Stimulated activated memory B cell treated with anti-CD40 and anti-IgM and Interleukin-4, amounts not matched to agents 10 μg/mL and 1 μg/mL and 100 μg/mL, for 72 hours (primary cell): ENCODE measurements at regions not wholly inside any gene's neighbourhood (a gene's known extent, or its start where the extent isn't known, plus 50 kb on each side); places are given as distances from the start of the nearest gene placed in this dataset.

Experiments used
- ATAC-seq: fragments of 150-1000 bp; cut with Tn5 transposase; 2 replicates; pipeline ENCODE4 v1.10.0; 2021
- H3K27ac Mint-ChIP-seq: one replicate; pipeline ENCODE4 v1.8.0; 2022; ENCODE audit warnings: mild to moderate bottlenecking, mixed read lengths
- H3K27me3 Mint-ChIP-seq: one replicate; pipeline ENCODE4 v1.8.0; 2022; ENCODE audit warnings: mixed read lengths
- H3K36me3 Mint-ChIP-seq: one replicate; pipeline ENCODE4 v1.8.0; 2022; ENCODE audit warnings: mixed read lengths
- H3K4me1 Mint-ChIP-seq: one replicate; pipeline ENCODE4 v1.8.0; 2022; ENCODE audit warnings: mixed read lengths
- H3K4me3 Mint-ChIP-seq: one replicate; pipeline ENCODE4 v1.8.0; 2022; ENCODE audit warnings: mild to moderate bottlenecking, moderate library complexity, mixed read lengths
- H3K9me3 Mint-ChIP-seq: one replicate; pipeline ENCODE4 v1.8.0; 2022; ENCODE audit warnings: mixed read lengths

DNA sequence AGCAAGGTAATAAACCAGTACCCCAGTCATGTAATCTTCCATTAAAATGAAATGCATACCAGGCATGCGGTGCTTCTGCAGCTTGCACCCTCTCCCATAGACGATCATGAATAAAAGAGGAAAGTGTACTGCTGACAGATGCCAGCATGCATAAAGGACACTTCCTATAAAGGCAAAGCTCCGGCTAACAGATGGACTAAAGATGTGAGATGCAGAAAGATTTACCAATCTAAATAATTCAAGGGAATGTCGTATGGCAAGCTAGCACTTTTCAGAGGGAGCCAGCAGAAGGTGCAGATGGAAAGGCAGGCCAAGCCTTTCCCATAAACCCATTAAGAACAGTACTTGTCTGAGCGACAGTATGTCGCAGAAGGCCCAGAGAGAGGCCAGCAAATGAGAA, 542.0 kb downstream of the NUF2 start:
- no peaks in the 10 kb centered on the region for H3K4me1 Mint-ChIP-seq
- H3K27me3 Mint-ChIP-seq: no peaks in the 10 kb centered on the region
- no peak overlapping the region for H3K4me3 Mint-ChIP-seq
- H3K9me3 Mint-ChIP-seq: peaks cover 5% of the 10 kb centered on the region
- H3K36me3 Mint-ChIP-seq: no peaks in the 10 kb centered on the region
- no peak for ATAC-seq
- H3K27ac Mint-ChIP-seq: no peak overlapping the region

DNA sequence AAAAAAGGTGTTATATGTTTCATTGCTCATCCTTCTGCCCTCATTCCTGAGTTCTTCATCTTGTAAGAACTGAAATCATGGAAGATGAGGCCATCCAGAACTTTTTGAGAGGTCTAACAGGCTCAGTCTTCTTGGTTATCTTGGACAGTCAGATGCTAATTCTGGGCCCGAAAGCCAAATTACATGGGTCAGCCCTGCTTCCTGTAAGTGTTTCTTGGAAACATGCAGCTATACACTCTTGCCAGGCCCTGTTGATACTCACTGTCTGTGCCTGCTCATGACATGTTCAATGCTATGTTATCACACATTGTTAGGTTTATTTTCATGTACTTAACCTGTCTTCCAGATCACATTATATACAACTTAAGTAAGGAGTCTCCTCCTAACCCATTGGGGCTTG, 542.5 kb downstream of the NUF2 start:
- H3K27me3 Mint-ChIP-seq: no peaks in the 10 kb centered on the region
- H3K9me3 Mint-ChIP-seq: peaks cover 5% of the 10 kb centered on the region
- H3K4me1 Mint-ChIP-seq: no peaks in the 10 kb centered on the region
- no peak overlapping the region for H3K27ac Mint-ChIP-seq
- no peaks in the 10 kb centered on the region for H3K36me3 Mint-ChIP-seq
- ATAC-seq: no peak
- no peak overlapping the region for H3K4me3 Mint-ChIP-seq

DNA sequence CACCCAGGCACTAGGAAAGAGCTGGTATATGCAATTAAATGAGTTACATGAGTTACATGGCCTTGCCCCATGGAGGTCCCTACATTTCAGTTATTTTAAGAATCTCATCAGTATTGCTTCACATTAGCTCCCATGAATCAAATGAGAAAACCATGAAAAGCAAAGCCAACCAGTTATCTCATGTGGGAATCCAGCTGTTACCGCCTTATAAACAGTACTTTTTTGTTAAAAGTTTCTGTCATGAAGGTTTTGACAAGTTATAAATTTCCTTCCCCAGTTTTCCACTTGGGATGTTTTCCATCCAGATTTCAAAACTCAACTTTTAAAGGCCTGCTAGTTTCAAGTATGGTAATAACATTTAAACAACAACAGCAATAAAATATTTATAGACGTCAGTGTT, 544.8 kb downstream of the NUF2 start:
- Mint-ChIP-seq H3K4me1 (no peaks in the 10 kb centered on the region), H3K9me3 (peaks cover 5% of the 10 kb centered on the region), H3K27me3 (no peaks in the 10 kb centered on the region), H3K4me3 (no peak overlapping the region), H3K36me3 (no peaks in the 10 kb centered on the region), H3K27ac (no peak overlapping the region)
- ATAC-seq: no peak

DNA sequence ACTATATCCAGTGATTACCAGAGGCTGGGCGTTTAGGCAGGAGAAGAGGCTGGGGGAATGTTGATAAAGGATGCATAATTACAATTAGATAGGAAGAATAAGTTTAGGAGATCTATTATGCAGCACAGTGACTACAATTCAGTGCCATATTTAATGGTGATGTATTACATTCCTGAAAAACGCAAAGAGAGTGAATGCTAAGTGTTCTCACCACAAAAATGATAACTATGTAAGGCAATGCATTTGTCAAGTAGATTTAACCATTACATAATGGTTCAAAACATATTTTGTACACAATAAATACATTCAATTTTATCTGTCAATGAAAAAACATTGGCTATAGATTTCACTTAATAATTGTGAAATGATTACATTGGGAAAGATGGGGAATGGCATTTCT, 548.9 kb downstream of the NUF2 start:
- Mint-ChIP-seq H3K27ac (no peak overlapping the region), H3K4me1 (no peaks in the 10 kb centered on the region), H3K4me3 (no peak overlapping the region), H3K9me3 (peaks cover 6% of the 10 kb centered on the region), H3K36me3 (no peaks in the 10 kb centered on the region), H3K27me3 (no peaks in the 10 kb centered on the region)
- no peak for ATAC-seq

DNA sequence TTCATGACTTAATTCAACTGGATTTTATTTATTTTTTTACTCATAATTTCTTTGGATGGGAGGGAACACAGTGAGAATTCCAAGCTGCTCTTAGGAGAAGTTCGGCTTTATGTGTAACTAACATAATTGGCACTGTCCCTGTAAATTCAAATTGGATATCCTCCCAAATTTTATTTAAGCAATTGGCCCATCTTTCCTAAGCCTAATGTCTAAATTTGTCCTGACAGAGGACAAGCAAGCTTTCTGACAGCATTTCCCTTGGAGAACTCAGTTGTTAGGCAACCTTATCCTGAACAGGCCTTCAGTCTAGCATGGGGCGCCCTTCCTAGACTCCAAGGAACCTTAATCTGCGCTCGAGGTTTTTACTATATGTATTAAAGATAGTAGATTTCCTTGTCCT, 550.3 kb downstream of the NUF2 start:
- H3K36me3 Mint-ChIP-seq: no peaks in the 10 kb centered on the region
- no peaks in the 10 kb centered on the region for H3K4me1 Mint-ChIP-seq
- peaks cover 6% of the 10 kb centered on the region for H3K9me3 Mint-ChIP-seq
- H3K27me3 Mint-ChIP-seq: no peaks in the 10 kb centered on the region
- no peak for ATAC-seq
- no peak overlapping the region for H3K4me3 Mint-ChIP-seq
- H3K27ac Mint-ChIP-seq: no peak overlapping the region

DNA sequence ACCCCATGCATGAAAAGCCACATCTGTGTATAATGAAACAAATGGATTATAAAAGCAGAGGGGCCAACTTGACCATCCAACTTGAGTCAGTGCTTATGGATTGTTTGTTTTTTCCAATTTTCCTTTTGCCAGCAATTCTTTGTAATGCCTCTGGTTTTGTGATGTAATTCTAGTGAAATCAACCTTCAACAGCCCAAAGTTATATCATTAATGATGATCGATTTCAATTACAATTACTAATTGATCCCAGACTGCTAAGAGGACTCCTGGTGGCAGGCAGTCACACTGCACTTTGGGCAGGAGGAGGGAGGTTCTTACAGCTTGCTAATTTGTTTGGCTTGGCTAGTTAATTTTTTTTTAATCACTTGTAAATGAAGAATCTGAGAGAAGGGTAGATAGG, 552.3 kb downstream of the NUF2 start:
- peaks cover 3% of the 10 kb centered on the region for H3K9me3 Mint-ChIP-seq
- H3K4me3 Mint-ChIP-seq: no peak overlapping the region
- no peak for ATAC-seq
- no peak overlapping the region for H3K27ac Mint-ChIP-seq
- H3K27me3 Mint-ChIP-seq: no peaks in the 10 kb centered on the region
- H3K4me1 Mint-ChIP-seq: no peaks in the 10 kb centered on the region
- no peaks in the 10 kb centered on the region for H3K36me3 Mint-ChIP-seq

DNA sequence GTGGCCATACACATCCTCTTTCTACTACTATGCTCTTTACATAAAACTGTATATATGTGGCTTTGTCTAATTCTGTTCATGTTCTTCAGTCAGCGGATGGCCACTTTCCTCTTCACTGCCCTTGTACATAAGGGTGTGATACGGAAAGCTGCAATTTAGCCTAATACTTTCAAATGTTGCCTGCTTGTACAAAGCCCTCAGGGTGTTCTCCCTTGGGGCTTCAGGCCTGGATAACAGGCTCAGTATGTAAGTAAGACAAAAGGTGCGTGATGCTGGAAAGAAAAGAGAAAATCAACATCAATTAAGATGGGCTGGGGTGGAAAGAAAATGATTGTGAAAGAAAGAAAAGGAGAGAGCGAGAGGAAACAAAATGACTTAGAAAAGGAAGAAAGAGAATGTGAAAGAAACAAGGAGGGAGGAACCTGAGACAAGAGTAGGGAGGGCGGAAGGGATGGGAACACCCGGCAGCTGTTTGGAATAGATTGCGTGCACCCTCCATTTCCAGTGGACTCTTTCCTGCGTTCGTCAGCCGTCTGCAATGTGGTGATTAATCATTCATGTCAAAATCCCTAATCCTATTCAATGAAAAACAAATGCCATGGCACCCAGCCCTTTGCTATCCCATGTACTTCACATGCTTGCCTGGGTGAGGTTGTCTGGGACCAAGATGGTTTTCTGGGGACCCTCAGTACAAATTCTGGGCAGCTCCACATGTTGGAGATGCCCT, 553.6 kb downstream of the NUF2 start:
- H3K36me3 Mint-ChIP-seq: no peaks in the 10 kb centered on the region
- H3K27ac Mint-ChIP-seq: no peak overlapping the region
- ATAC-seq: no peak
- no peaks in the 10 kb centered on the region for H3K4me1 Mint-ChIP-seq
- H3K4me3 Mint-ChIP-seq: no peak overlapping the region
- no peaks in the 10 kb centered on the region for H3K27me3 Mint-ChIP-seq
- peaks cover 3% of the 10 kb centered on the region for H3K9me3 Mint-ChIP-seq

DNA sequence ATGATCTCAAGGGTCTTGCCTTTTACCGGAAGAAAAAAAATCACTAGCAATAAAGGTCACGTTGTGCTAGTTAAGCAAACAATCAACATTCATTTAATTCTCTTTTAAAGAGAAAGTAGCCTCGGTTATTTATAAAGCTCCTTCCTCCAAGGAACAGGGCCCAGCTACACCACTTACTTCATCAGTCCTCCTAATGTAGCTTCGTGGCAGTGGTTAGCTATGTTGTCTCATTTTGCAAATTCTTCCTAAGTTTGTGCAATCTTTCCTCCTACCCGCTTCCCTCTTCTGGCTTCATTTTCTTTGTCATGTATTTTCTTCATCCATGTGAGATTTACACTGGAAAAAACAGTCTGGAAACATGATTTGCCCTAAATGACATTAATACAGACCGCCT, 554.2 kb downstream of the NUF2 start:
- Mint-ChIP-seq H3K4me3 (no peak overlapping the region), H3K4me1 (no peaks in the 10 kb centered on the region), H3K36me3 (no peaks in the 10 kb centered on the region), H3K27me3 (no peaks in the 10 kb centered on the region), H3K27ac (no peak overlapping the region), H3K9me3 (peaks cover 3% of the 10 kb centered on the region)
- ATAC-seq: no peak

DNA sequence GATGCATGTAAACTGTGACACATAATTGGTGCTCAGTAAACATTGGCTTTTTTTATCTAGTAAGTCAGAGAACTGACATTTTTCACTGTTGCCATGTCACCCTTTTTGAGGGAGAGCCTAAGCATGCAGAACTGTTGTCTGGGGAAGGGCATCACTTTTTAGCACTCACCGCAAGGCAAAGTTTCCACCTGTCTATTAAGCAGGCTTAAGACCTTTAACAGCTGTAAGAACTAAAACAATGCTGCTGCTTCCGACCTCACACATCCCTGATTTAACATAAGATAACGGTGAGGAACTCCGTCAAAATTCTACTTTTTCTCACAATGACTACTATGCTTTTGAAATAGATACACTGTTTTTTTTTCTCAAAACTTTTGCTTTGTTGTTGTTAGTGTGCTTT, 554.8 kb downstream of the NUF2 start:
- Mint-ChIP-seq H3K4me3 (no peak overlapping the region), H3K9me3 (peaks cover 3% of the 10 kb centered on the region), H3K27me3 (no peaks in the 10 kb centered on the region), H3K27ac (no peak overlapping the region), H3K4me1 (no peaks in the 10 kb centered on the region), H3K36me3 (no peaks in the 10 kb centered on the region)
- no peak for ATAC-seq

DNA sequence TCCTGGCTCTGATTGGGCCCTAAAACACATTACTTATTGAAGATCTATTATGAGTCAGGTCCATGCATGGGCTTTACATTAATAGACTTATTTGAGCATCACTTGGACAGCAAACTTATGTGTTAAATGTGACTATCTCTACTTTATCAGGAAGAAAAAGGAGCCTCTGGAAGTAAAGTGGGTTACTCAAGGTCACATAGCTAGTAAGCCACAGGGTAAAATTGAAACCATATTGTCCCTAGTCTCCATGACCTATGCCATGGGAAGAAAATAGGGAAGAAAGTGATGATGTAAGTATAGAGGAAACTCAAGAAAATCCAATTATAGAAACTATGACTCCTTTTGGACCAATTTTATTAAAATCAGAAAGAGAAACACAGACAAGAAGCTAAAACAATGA, 555.3 kb downstream of the NUF2 start:
- H3K27me3 Mint-ChIP-seq: no peaks in the 10 kb centered on the region
- H3K4me3 Mint-ChIP-seq: no peak overlapping the region
- no peak overlapping the region for H3K27ac Mint-ChIP-seq
- peaks cover 3% of the 10 kb centered on the region for H3K9me3 Mint-ChIP-seq
- H3K36me3 Mint-ChIP-seq: no peaks in the 10 kb centered on the region
- no peak for ATAC-seq
- no peaks in the 10 kb centered on the region for H3K4me1 Mint-ChIP-seq

DNA sequence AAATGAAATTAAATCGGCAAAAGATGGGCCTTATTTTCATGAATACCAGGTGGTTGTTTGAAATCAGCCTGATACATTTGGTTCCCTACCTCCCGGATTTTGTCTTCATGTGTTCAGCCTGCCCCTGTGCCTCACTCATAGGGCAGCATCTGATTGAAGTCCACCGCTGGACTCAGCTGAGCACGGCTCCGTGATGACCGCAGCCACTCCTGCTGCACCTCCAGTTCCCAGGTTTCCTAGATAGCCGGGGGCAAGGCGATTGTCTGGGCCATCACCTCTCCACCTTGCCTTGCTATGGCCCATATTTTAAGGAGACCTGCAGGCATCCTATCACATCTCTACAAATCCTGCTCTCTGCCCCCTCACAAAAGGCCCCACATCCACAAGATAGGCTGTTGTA, 563.8 kb downstream of the NUF2 start:
- no peaks in the 10 kb centered on the region for H3K9me3 Mint-ChIP-seq
- H3K27me3 Mint-ChIP-seq: no peaks in the 10 kb centered on the region
- no peaks in the 10 kb centered on the region for H3K36me3 Mint-ChIP-seq
- no peak overlapping the region for H3K27ac Mint-ChIP-seq
- H3K4me3 Mint-ChIP-seq: no peak overlapping the region
- no peaks in the 10 kb centered on the region for H3K4me1 Mint-ChIP-seq
- no peak for ATAC-seq

DNA sequence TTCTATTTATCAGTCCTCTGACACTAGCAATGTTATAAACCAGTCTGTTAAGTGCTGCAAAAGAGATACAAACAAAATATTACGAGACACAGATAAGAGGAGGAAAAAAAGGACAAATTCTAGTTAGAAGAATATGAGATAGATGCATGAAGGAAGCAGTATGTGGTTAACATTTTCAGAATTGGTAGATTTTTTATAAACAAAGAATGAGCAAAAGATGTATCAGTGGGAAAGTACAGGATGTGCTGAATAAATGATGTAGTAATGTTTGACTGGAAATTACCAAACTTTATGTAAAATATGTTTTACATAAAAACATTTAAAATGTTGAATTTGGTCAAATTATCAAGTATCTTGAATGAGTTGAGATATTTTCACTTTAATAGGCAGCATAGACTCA, 574.2 kb downstream of the NUF2 start:
- Mint-ChIP-seq H3K27me3 (no peaks in the 10 kb centered on the region), H3K27ac (no peak overlapping the region), H3K4me3 (no peak overlapping the region), H3K4me1 (no peaks in the 10 kb centered on the region), H3K36me3 (no peaks in the 10 kb centered on the region), H3K9me3 (peaks cover 5% of the 10 kb centered on the region)
- no peak for ATAC-seq

DNA sequence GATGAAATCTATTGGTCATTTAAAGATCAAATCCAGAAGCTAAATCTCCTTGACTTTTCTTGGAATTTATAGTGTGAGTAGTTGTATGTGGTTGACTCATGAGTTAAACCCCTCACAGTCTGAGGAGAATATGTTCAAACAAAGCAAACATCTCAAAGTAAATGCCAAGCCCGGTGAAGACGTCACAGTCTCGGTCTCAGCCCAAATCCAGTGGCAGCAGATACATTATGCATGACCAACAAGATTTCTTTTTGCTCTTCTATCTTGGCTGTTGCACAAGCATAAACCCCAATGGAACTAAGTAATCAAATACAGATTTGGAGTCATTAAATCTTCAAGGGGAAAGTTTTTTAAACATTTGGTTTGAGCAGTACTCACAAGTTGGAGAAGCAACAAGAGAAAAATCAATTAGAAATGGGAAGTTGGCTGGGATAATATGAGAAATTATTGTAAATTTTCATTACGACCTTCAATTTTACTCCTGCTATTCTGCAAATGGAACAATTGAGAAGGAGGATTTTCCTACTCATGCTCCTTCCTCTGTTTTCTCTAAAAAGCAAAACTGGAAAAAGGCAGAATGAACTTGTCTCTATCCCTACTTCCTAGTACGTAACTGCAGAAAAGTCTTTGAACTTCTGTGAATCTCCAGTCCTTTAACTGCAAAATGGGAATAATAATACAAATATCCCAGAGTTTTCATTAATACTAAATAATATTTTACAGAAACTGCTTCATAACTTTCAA, 575.8 kb downstream of the NUF2 start:
- Mint-ChIP-seq H3K4me1 (no peaks in the 10 kb centered on the region), H3K27ac (no peak overlapping the region), H3K36me3 (no peaks in the 10 kb centered on the region), H3K27me3 (no peaks in the 10 kb centered on the region), H3K4me3 (no peak overlapping the region), H3K9me3 (peaks cover 7% of the 10 kb centered on the region)
- no peak for ATAC-seq

DNA sequence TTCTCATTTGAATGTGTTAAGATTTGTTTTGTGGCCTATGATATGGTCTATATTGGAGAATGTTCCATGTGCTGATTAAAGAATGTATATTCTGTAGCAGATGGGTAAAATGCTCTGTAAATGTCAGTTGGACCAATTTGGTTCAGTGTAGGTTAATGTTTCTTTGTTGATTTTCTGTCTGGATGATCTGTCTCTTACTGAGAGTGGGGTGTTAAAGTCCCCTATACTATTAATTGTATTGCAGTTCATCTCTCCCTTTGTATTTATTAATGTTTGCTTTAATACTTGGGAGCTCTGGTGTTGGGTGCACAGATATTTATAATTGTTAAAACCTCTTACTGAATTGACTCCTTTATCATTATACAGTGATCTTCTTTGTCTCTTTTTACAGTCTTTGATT, 584.5 kb downstream of the NUF2 start:
- Mint-ChIP-seq H3K9me3 (peaks cover 13% of the 10 kb centered on the region), H3K27ac (no peak overlapping the region), H3K4me3 (no peak overlapping the region), H3K27me3 (no peaks in the 10 kb centered on the region), H3K4me1 (no peaks in the 10 kb centered on the region), H3K36me3 (no peaks in the 10 kb centered on the region)
- ATAC-seq: no peak

DNA sequence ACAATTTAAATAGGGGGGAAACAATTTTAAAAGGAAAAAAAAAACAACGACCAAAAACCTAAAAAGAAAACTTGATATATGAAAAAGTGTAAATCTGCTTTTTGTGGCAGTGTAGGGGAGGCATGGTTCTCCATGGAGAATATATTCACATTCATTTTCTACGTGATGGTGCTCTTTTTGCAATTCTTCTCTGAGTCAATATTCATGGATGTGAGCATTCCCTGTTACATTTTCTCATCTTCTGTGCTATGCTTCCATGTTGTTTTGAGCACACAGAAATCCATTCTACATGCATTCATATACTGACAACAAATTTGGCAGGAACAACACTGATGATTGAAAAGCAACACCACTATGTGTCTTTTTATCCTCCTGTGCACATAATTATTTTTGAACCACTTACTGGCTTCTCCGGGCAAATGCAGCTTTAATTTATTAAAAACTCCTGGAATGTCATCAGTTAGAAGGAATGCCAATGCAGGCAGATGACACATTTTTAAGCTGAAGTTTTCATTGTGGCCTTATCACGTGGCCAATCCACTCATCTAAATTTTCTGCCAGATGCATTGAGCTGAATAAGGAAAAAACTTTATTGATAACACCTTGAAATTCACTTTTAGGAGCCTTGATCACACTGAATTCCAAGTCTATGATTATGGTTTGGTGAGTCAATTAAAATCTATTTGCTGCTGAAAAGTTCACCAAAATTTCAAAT, 590.6 kb downstream of the NUF2 start:
- Mint-ChIP-seq H3K9me3 (peaks cover 13% of the 10 kb centered on the region), H3K4me1 (no peaks in the 10 kb centered on the region), H3K27ac (no peak overlapping the region), H3K4me3 (no peak overlapping the region), H3K36me3 (no peaks in the 10 kb centered on the region), H3K27me3 (no peaks in the 10 kb centered on the region)
- ATAC-seq: no peak
